Loucy (cell line): ENCODE measurements at regions not wholly inside any gene's neighbourhood (a gene's known extent, or its start where the extent isn't known, plus 50 kb on each side); places are given as distances from the start of the nearest gene placed in this dataset.

Source experiments
- H2AFZ ChIP-seq: fragments of 200-600 bp; sonication (generic); 2 replicates; pipeline ENCODE4 v1.6.0; 2016; ENCODE audit warnings: antibody characterized with exemption, mild to moderate bottlenecking, low read length, moderate library complexity
- H3F3A ChIP-seq: fragments of 200-600 bp; 2 replicates; pipeline ENCODE4 v1.6.0; 2016; ENCODE audit warnings: antibody characterized with exemption, low read depth, mild to moderate bottlenecking
- H3K27me3 ChIP-seq: fragments of 200-600 bp; sonication (generic); 2 replicates; pipeline ENCODE4 v1.6.1; 2014; ENCODE audit warnings: low read length, mild to moderate bottlenecking; ENCODE audit not compliant: insufficient read depth, poor library complexity, severe bottlenecking
- H3K36me3 ChIP-seq: fragments of 200-600 bp; sonication (generic); 2 replicates; pipeline ENCODE4 v1.6.1; 2016; ENCODE audit warnings: low read length; ENCODE audit not compliant: insufficient read depth
- H3K4me1 ChIP-seq: fragments of 200-600 bp; sonication (generic); 2 replicates; pipeline ENCODE4 v1.5.1; 2014; ENCODE audit warnings: low read length, mild to moderate bottlenecking; ENCODE audit not compliant: insufficient read depth, poor library complexity, severe bottlenecking
- H3K4me2 ChIP-seq: fragments of 200-600 bp; sonication (generic); 2 replicates; pipeline ENCODE4 v1.6.0; 2014; ENCODE audit warnings: antibody characterized with exemption, low read length, low read depth, mild to moderate bottlenecking; ENCODE audit not compliant: poor library complexity, severe bottlenecking
- H3K4me3 ChIP-seq: fragments of 200-600 bp; sonication (generic); 2 replicates; pipeline ENCODE4 v1.5.1; 2014; ENCODE audit warnings: low read length, mild to moderate bottlenecking, mixed read lengths; ENCODE audit not compliant: poor library complexity, severe bottlenecking
- H3K79me2 ChIP-seq: fragments of 200-600 bp; sonication (generic); 2 replicates; pipeline ENCODE4 v1.6.1; 2014; ENCODE audit warnings: low read length; ENCODE audit not compliant: insufficient read depth
- H3K9ac ChIP-seq: fragments of 200-600 bp; sonication (generic); 2 replicates; pipeline ENCODE4 v1.6.0; 2014; ENCODE audit warnings: mild to moderate bottlenecking, low read depth, low read length, moderate library complexity; ENCODE audit not compliant: poor library complexity, severe bottlenecking
- H3K9me2 ChIP-seq: fragments of 200-600 bp; sonication (generic); replicated peaks from 2 replicates; pipeline ENCODE4 v1.6.1; 2016; ENCODE audit warnings: low read depth, low read length, mixed read lengths
- H3K9me3 ChIP-seq: fragments of 200-600 bp; sonication (generic); 2 replicates; pipeline ENCODE4 v1.6.1; 2014; ENCODE audit warnings: mild to moderate bottlenecking, antibody characterized with exemption, low read length, low read depth; ENCODE audit not compliant: insufficient read depth
- H4K20me1 ChIP-seq: fragments of 200-600 bp; sonication (generic); 2 replicates; pipeline ENCODE4 v1.6.0; 2014; ENCODE audit warnings: antibody characterized with exemption, low read length, mild to moderate bottlenecking; ENCODE audit not compliant: insufficient read depth, poor library complexity, severe bottlenecking
- EZH2phosphoT487 ChIP-seq: fragments of 200-600 bp; IDR thresholded peaks from 2 replicates; pipeline ENCODE4 v1.6.1; 2018; ENCODE audit warnings: antibody characterized with exemption, mild to moderate bottlenecking, moderate library complexity, borderline replicate concordance
- TF ChIP-seq, protein P1 (sequence below): fragments of 200-600 bp; sonication (generic); conservative IDR thresholded peaks from 2 replicates; pipeline ENCODE4 v1.5.1; 2014; ENCODE audit warnings: mild to moderate bottlenecking, antibody characterized with exemption, low read length

DNA sequence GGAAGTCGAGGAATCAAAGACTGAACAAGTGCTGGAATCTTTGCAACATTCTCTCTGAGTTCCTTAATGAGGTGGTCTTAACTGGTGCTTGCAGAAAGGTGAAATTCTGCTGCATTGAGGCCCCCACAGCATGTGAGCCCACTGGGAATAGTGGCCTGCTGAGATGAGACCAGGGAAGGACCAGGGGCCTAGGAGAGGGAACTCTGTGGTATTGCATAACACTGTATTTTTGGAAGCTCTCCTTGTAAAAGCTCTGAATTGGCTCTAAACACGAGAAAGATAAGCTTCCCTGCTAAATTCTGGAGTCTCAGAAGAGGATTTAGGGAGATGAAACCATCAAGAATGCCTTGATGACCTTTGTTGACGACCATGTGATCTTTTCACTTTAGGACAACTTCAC lies 100.4 kb upstream of the TSC22D1 start:
- Histone ChIP-seq H3K9me2 (no peaks in the 10 kb centered on the region), H3K9me3 (no peaks in the 10 kb centered on the region), H3K79me2 (no peaks in the 10 kb centered on the region), H3K36me3 (no peaks in the 10 kb centered on the region), H4K20me1 (no peaks in the 10 kb centered on the region), H3K4me2 (no peak overlapping the region), H2AFZ (no peak overlapping the region), H3K27me3 (no peaks in the 10 kb centered on the region), H3F3A (no peaks in the 10 kb centered on the region), H3K4me1 (no peaks in the 10 kb centered on the region), H3K4me3 (no peak overlapping the region), H3K9ac (no peak overlapping the region)
- TF ChIP-seq, protein P1, sequence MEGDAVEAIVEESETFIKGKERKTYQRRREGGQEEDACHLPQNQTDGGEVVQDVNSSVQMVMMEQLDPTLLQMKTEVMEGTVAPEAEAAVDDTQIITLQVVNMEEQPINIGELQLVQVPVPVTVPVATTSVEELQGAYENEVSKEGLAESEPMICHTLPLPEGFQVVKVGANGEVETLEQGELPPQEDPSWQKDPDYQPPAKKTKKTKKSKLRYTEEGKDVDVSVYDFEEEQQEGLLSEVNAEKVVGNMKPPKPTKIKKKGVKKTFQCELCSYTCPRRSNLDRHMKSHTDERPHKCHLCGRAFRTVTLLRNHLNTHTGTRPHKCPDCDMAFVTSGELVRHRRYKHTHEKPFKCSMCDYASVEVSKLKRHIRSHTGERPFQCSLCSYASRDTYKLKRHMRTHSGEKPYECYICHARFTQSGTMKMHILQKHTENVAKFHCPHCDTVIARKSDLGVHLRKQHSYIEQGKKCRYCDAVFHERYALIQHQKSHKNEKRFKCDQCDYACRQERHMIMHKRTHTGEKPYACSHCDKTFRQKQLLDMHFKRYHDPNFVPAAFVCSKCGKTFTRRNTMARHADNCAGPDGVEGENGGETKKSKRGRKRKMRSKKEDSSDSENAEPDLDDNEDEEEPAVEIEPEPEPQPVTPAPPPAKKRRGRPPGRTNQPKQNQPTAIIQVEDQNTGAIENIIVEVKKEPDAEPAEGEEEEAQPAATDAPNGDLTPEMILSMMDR, result no peak
- no peak for TF ChIP-seq EZH2phosphoT487

DNA sequence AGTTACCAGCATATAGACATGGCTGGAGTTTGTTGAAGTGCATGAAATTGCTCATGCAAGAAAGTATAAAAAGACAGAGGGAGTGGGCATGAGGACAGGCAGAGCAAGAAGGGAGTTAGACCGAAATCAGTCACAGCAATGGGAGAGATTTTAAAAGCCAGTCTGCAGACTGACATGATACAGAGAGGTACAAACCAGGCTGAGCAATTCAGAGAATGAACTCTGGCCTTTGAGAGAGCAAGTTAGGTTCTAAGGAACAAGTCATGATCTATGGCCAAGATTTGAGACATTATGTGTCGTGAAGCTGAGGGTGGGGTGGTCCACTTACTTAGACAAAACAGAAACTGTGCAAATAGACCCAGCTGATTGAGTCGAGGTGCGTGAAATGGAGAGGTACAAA lies 93.4 kb upstream of the TSC22D1 start:
- Histone ChIP-seq H3F3A (no peaks in the 10 kb centered on the region), H3K9me3 (no peaks in the 10 kb centered on the region), H3K36me3 (no peaks in the 10 kb centered on the region), H3K4me2 (no peak overlapping the region), H3K4me3 (no peak overlapping the region), H2AFZ (no peak overlapping the region), H3K27me3 (no peaks in the 10 kb centered on the region), H3K4me1 (no peaks in the 10 kb centered on the region), H3K9me2 (no peaks in the 10 kb centered on the region), H4K20me1 (no peaks in the 10 kb centered on the region), H3K79me2 (no peaks in the 10 kb centered on the region), H3K9ac (no peak overlapping the region)
- TF ChIP-seq, protein P1, result no peak
- TF ChIP-seq EZH2phosphoT487, result no peak

DNA sequence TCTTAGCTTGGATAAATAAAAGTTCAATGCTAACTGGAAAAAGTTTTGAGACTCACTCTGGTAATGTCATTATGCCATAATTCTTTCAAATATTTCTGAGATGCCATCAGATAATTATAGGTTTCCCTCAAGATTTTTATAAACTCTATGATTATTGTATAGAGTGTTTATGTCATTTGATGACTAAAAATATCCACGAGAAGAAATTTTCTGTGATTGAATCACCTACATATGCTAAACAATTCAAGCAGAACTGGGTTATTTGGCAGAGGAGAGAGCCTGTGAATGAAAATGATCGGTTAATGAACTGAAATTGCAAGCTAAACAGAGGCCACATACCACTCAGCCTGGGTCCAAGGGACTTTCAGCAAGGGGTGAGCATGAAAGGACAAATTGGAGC lies 92.6 kb upstream of the TSC22D1 start:
- Histone ChIP-seq H2AFZ (0 out of 2 replicates have a peak overlapping the region, but pooled peaks have one; percentile 35), H4K20me1 (no peaks in the 10 kb centered on the region), H3K4me3 (no peak overlapping the region), H3K79me2 (no peaks in the 10 kb centered on the region), H3K9ac (no peak overlapping the region), H3K4me2 (no peak overlapping the region), H3K9me2 (no peaks in the 10 kb centered on the region), H3K9me3 (no peaks in the 10 kb centered on the region), H3K36me3 (no peaks in the 10 kb centered on the region), H3K27me3 (no peaks in the 10 kb centered on the region), H3F3A (no peaks in the 10 kb centered on the region), H3K4me1 (no peaks in the 10 kb centered on the region)
- TF ChIP-seq, protein P1, result no peak
- no peak for TF ChIP-seq EZH2phosphoT487
